ENCODE measurements at regions not wholly inside any gene's neighbourhood (a gene's known extent, or its start where the extent isn't known, plus 50 kb on each side); places are given as distances from the start of the nearest gene placed in this dataset.

GRCh38 chr9:90365666-90366065, 277.0 kb downstream of the DIRAS2 start:
- no peak for DNase-seq

- DNase-seq: no peak
Observed at GRCh38 chr9:90368241-90368640, 274.4 kb downstream of the DIRAS2 start.

- no peak for DNase-seq
Observed at GRCh38 chr9:90368928-90369327, 273.7 kb downstream of the DIRAS2 start.

GRCh38 chr9:90379771-90380170, 262.9 kb downstream of the DIRAS2 start:
- no peak for DNase-seq

- no peak for DNase-seq
Observed at GRCh38 chr9:90385146-90385545, 257.5 kb downstream of the DIRAS2 start.

- DNase-seq: no peak
Observed at GRCh38 chr9:90393365-90394152, 249.1 kb downstream of the DIRAS2 start.

GRCh38 chr9:90394871-90395270, 247.8 kb downstream of the DIRAS2 start:
- DNase-seq: no peak

- no peak for DNase-seq
Observed at GRCh38 chr9:90400091-90400490, 242.5 kb downstream of the DIRAS2 start.

GRCh38 chr9:90408659-90409058, 234.0 kb downstream of the DIRAS2 start:
- no peak for DNase-seq

GRCh38 chr9:90419221-90419851, 223.3 kb downstream of the DIRAS2 start:
- DNase-seq: no peak

GRCh38 chr9:90420211-90420610, 222.4 kb downstream of the DIRAS2 start:
- no peak for DNase-seq

- DNase-seq: no peak
Observed at GRCh38 chr9:90420768-90421513, 221.7 kb downstream of the DIRAS2 start.

- DNase-seq: no peak
Observed at GRCh38 chr9:90421786-90422185, 220.8 kb downstream of the DIRAS2 start.

- no peak for DNase-seq
Observed at GRCh38 chr9:90423661-90424193, 218.9 kb downstream of the DIRAS2 start.

GRCh38 chr9:90428517-90428916, 214.1 kb downstream of the DIRAS2 start:
- DNase-seq: no peak

GRCh38 chr9:90432951-90433350, 209.7 kb downstream of the DIRAS2 start:
- no peak for DNase-seq

GRCh38 chr9:90433398-90433941, 209.2 kb downstream of the DIRAS2 start:
- no peak for DNase-seq

GRCh38 chr9:90441814-90442213, 200.8 kb downstream of the DIRAS2 start:
- DNase-seq: no peak

GRCh38 chr9:90442723-90443122, 199.9 kb downstream of the DIRAS2 start:
- DNase-seq: no peak

- DNase-seq: no peak
Observed at GRCh38 chr9:90444609-90445204, 197.9 kb downstream of the DIRAS2 start.

GRCh38 chr9:90445391-90445790, 197.2 kb downstream of the DIRAS2 start:
- no peak for DNase-seq

GRCh38 chr9:90446200-90446948, 196.2 kb downstream of the DIRAS2 start:
- DNase-seq: no peak
